ENCODE measurements at regions not wholly inside any gene's neighbourhood (a gene's known extent, or its start where the extent isn't known, plus 50 kb on each side); places are given as distances from the start of the nearest gene placed in this dataset.
"Not testable (repeated sequence)": the region's sequence is repeated elsewhere in the genome, so short reads cannot be mapped to it uniquely, and the experiment has no call there.

DNA sequence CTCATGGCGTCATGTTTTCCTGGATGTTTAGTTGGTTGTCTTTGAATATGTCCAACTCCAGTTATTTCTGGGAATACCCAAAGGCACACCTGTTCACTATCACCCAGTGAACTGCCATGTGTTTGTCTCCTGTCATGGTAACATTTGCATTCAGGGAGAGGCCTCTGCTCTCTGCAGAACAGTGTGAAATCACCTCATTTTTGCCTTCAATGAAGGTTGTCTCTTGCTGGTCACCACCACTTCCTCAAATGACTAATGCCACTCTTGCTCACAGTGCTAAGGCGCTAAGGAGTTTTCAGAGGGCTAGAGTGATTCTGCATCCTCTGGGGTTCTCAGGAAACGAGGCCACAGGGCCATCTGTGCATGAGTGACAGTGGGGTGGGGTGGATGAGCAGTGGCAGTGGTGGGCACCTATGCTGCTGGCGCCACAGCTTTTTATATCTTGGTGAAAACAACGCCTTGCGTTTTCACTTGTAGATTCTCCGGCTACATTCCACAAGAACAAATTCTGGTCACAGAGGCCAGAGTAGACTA is 60.0 kb upstream of the ATP5PO start:
- no peaks in the 10 kb centered on the region for H3K27me3 Mint-ChIP-seq
- DNase-seq = peak; percentile 88
- H3K4me1 Mint-ChIP-seq = peaks cover 83% of the 10 kb centered on the region
- H3K4me3 Mint-ChIP-seq = peak overlapping the region; percentile 69
- ATAC-seq = peak; percentile 89
- peak overlapping the region; percentile 97 for H3K27ac Mint-ChIP-seq
- CTCF ChIA-PET = interaction anchor here (0.8 to 3.8 kb wide), 10 partner anchors 17 to 392 kb away, joined by 3 to 23 read pairs (median 5); partner anchors contain the start of genes MRPS6 and SLC5A3
- no peaks in the 10 kb centered on the region for H3K9me3 Mint-ChIP-seq (ENCODE audit: low read depth)
- peaks cover 42% of the 10 kb centered on the region for H3K36me3 Mint-ChIP-seq

- H3K4me3 Mint-ChIP-seq = no peak overlapping the region
- peaks cover 78% of the 10 kb centered on the region for H3K4me1 Mint-ChIP-seq
- no peaks in the 10 kb centered on the region for H3K9me3 Mint-ChIP-seq (ENCODE audit: low read depth)
- peak; percentile 3 for ATAC-seq
- H3K27me3 Mint-ChIP-seq = no peaks in the 10 kb centered on the region
- CTCF ChIA-PET = interaction anchor here (0.8 to 3.8 kb wide), 10 partner anchors 16 to 393 kb away, joined by 3 to 23 read pairs (median 5); partner anchors contain the start of genes MRPS6 and SLC5A3
- peaks cover 50% of the 10 kb centered on the region for H3K36me3 Mint-ChIP-seq
- peak overlapping the region; percentile 97 for H3K27ac Mint-ChIP-seq
- DNase-seq = no peak
These were observed 59.2 kb upstream of the ATP5PO start for GRCh38 chr21:33974513-33975468.

DNA sequence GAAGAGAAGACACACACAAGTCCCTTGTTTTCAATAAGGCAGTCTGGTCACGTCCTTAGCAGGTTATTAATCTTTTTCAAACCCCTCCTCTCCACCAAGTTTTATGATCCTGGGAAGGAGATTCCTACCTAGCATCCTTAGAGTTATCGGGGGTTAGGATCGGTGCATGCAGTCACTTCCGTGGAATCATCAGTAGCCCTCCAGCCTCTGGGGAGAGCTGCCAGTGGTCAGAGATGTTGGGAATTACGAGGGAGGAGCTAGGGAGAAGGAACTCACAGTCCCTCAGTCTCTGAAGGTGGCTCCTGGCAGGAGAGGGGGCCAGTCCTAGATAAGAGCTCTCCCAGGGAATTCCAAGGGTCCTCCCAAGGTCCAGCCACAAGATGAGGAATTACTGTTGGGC is 57.7 kb upstream of the ATP5PO start:
- peak overlapping the region; percentile 56 for H3K27ac Mint-ChIP-seq
- H3K9me3 Mint-ChIP-seq (ENCODE audit: low read depth) = no peaks in the 10 kb centered on the region
- ATAC-seq (no peak), DNase-seq (no peak)
- peaks cover 68% of the 10 kb centered on the region for H3K4me1 Mint-ChIP-seq
- peaks cover 52% of the 10 kb centered on the region for H3K36me3 Mint-ChIP-seq
- CTCF ChIA-PET = interaction anchor here (1.0 to 2.5 kb wide), 5 partner anchors 12 to 101 kb away, joined by 3 to 12 read pairs (median 8); no protein-coding TSS in a partner anchor
- no peaks in the 10 kb centered on the region for H3K27me3 Mint-ChIP-seq
- H3K4me3 Mint-ChIP-seq = no peak overlapping the region

DNA sequence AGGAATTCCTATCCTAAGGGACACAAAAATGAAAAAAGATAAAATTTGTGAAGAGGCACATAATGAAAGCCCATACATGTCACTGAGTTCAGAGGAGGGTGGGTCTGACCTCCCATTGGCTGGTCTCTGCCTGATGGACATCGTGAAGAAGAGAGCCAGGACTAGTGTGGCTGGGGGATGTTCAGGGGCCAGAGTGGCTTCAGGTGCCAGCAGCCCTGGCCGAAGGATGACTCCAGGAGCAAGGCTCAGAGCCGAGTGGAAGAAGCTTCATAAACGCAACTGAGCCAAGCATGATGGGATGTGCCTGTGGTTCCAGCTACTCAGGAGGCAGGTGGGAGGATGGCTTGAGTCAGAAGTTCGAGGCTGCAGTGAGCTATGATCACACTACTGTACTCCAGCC is 56.9 kb upstream of the ATP5PO start:
- Mint-ChIP-seq H3K36me3 (peaks cover 51% of the 10 kb centered on the region), H3K4me3 (no peak overlapping the region), H3K4me1 (peaks cover 65% of the 10 kb centered on the region), H3K9me3 (ENCODE audit: low read depth) (no peaks in the 10 kb centered on the region), H3K27ac (no peak overlapping the region), H3K27me3 (no peaks in the 10 kb centered on the region)
- DNase-seq (no peak), ATAC-seq (no peak)
- CTCF ChIA-PET = interaction anchor here (1.2 to 2.5 kb wide), 5 partner anchors 11 to 49 kb away, joined by 3 to 12 read pairs (median 8); no protein-coding TSS in a partner anchor

DNA sequence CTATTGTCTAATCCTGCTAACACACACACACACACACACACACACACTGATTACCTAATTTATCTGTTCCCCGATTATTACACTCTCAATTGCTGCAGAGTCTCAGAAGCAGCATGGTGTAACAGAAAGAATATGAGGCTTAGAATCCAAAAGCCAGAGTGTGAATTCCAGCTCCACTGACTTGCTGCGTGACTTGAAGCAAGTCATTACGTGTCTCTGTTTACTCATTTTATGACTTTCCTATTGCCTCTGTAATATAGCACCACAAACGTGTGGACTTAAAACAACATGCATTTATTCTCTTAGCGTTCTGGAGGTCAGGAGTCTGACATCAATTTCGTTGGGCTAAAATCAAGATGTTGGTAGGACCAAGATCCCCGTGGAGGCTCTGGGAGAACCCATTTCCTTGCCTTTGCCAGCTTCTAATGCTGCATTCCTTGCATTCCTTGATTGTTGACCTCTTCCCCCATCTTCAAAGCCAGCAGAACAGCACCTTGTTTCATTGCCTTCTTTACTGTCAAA is 55.9 kb upstream of the ATP5PO start:
- no peaks in the 10 kb centered on the region for H3K9me3 Mint-ChIP-seq (ENCODE audit: low read depth)
- H3K4me1 Mint-ChIP-seq = peaks cover 58% of the 10 kb centered on the region
- no peak overlapping the region for H3K4me3 Mint-ChIP-seq
- peak overlapping the region; percentile 3 for H3K27ac Mint-ChIP-seq
- CTCF ChIA-PET = interaction anchor here (1.2 to 2.5 kb wide), 4 partner anchors 10 to 47 kb away, joined by 3 to 12 read pairs (median 3); no protein-coding TSS in a partner anchor
- DNase-seq = no peak
- H3K36me3 Mint-ChIP-seq = peaks cover 53% of the 10 kb centered on the region
- no peak for ATAC-seq
- H3K27me3 Mint-ChIP-seq = no peaks in the 10 kb centered on the region

- Mint-ChIP-seq H3K27ac (no peak overlapping the region), H3K27me3 (no peaks in the 10 kb centered on the region), H3K4me3 (no peak overlapping the region), H3K9me3 (ENCODE audit: low read depth) (no peaks in the 10 kb centered on the region), H3K36me3 (peaks cover 49% of the 10 kb centered on the region), H3K4me1 (peaks cover 40% of the 10 kb centered on the region)
- DNase-seq (no peak), ATAC-seq (no peak)
- CTCF ChIA-PET = interaction anchor here (1.6 to 3.7 kb wide), 4 partner anchors 10 to 45 kb away, joined by 6 to 15 read pairs (median 8); no protein-coding TSS in a partner anchor
These were observed 54.0 kb upstream of the ATP5PO start for GRCh38 chr21:33969581-33969980.

- Mint-ChIP-seq H3K4me1 (peaks cover 35% of the 10 kb centered on the region), H3K9me3 (ENCODE audit: low read depth) (no peaks in the 10 kb centered on the region), H3K27me3 (no peaks in the 10 kb centered on the region), H3K27ac (no peak overlapping the region), H3K36me3 (peaks cover 53% of the 10 kb centered on the region), H3K4me3 (no peak overlapping the region)
- DNase-seq (no peak), ATAC-seq (no peak)
- CTCF ChIA-PET = interaction anchor here (1.2 to 3.7 kb wide), 5 partner anchors 10 to 46 kb away, joined by 3 to 15 read pairs (median 6); no protein-coding TSS in a partner anchor
These were observed 53.4 kb upstream of the ATP5PO start for GRCh38 chr21:33968995-33969348.

DNA sequence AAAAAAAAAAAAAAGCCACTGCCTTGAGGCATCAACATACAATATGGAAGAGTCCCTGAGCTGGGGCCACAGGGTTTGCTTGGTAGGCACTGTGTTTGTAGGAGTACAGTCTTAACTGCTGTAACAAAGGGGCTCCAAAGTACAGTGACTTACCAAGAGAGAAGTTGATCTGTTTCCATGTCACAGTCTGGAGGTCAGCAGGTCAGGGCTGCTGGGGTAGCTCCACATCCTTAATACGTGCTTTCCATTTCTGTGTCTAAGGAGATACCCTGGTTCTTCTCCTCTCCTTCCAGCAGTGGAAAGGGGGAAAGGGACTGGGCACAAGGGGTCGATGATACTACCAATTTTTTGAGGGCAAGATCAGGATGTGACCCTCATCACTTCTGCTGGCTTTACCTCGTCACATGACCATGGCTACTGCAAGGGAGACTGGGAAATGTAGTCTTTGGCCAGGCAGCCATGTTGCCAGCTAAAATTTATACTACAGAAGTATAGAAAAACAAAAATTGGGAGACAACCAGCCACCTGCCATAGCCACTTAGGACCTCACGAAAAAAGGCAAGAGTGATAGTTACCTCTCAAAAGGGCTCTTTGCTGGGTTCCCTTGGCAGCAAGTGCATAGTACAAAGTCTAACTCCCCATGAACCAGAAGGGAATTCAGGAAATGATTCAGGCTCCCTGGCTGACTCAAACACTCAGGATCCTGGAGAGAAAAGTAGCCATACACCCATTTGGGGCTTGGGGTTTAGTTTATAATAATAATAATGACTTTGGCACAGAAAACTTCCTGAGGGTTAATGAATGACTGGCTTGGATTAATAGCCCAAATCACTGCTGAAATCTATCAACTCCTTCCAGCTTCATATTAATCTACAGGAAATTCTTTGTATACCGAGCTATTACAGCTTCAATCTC is 52.7 kb upstream of the ATP5PO start:
- Mint-ChIP-seq H3K36me3 (peaks cover 58% of the 10 kb centered on the region), H3K9me3 (ENCODE audit: low read depth) (no peaks in the 10 kb centered on the region), H3K27ac (peak overlapping the region; percentile 16), H3K4me3 (no peak overlapping the region), H3K4me1 (peaks cover 32% of the 10 kb centered on the region), H3K27me3 (no peaks in the 10 kb centered on the region)
- no peak for DNase-seq
- peak; percentile 69 for ATAC-seq
- CTCF ChIA-PET = interaction anchor here (0.6 to 3.7 kb wide), 6 partner anchors 9 to 234 kb away, joined by 3 to 15 read pairs (median 6); no protein-coding TSS in a partner anchor

GRCh38 chr21:33967086-33967571 is 51.5 kb upstream of the ATP5PO start:
- CTCF ChIA-PET = interaction anchor here (0.9 to 3.7 kb wide), 5 partner anchors 10 to 43 kb away, joined by 3 to 15 read pairs (median 4); no protein-coding TSS in a partner anchor
- Mint-ChIP-seq H3K27ac (peak overlapping the region; percentile 9), H3K27me3 (no peaks in the 10 kb centered on the region), H3K4me1 (peaks cover 25% of the 10 kb centered on the region), H3K9me3 (ENCODE audit: low read depth) (no peaks in the 10 kb centered on the region), H3K36me3 (peaks cover 66% of the 10 kb centered on the region), H3K4me3 (no peak overlapping the region)
- no peak for ATAC-seq
- DNase-seq = no peak

- CTCF ChIA-PET = interaction anchor here (0.9 to 3.7 kb wide), 5 partner anchors 10 to 116 kb away, joined by 3 to 15 read pairs (median 3); no protein-coding TSS in a partner anchor
- H3K36me3 Mint-ChIP-seq = peaks cover 67% of the 10 kb centered on the region
- DNase-seq = no peak
These were observed 50.8 kb upstream of the ATP5PO start for GRCh38 chr21:33966324-33966949.

DNA sequence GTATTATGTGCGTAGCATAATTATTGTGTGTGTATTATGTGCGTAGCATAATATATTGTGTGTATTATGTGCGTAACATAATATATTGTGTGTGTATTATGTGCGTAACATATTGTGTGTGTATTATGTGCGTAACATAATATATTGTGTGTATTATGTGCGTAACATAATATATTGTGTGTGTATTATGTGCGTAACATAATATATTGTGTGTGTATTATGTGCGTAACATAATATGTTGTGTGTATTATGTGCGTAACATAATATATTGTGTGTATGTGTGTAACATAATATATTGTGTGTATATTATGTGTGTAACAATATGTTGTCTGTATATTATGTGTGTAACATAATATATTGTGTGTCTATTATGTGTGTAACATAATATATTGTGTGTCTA is 50.1 kb upstream of the ATP5PO start:
- CTCF ChIA-PET = interaction anchor here (1.0 to 1.4 kb wide), 2 partner anchors 9 to 116 kb away, joined by 3 to 4 read pairs; no protein-coding TSS in a partner anchor
- not testable (repeated sequence) for H3K4me3 Mint-ChIP-seq; H3K27me3 Mint-ChIP-seq; DNase-seq; ATAC-seq; H3K27ac Mint-ChIP-seq; H3K9me3 Mint-ChIP-seq (ENCODE audit: low read depth)
- H3K36me3 Mint-ChIP-seq = peaks cover 67% of the 10 kb centered on the region
- peaks cover 16% of the 10 kb centered on the region for H3K4me1 Mint-ChIP-seq

More at GRCh38 chr21:33966324-33966949, 50.8 kb upstream of the ATP5PO start:
- Mint-ChIP-seq H3K9me3 (ENCODE audit: low read depth) (no peaks in the 10 kb centered on the region), H3K27me3 (no peaks in the 10 kb centered on the region), H3K27ac (no peak overlapping the region), H3K4me1 (peaks cover 20% of the 10 kb centered on the region), H3K4me3 (no peak overlapping the region)
- no peak for ATAC-seq

Data from activated CD8-positive, alpha-beta memory T cell treated with anti-CD3 and anti-CD28 coated beads, Interleukin-2, amount 10 ng/mL, durations not matched to agents 7 days and 5 days (primary cell).